GM21825 (cell line): ENCODE measurements at regions not wholly inside any gene's neighbourhood (a gene's known extent, or its start where the extent isn't known, plus 50 kb on each side); places are given as distances from the start of the nearest gene placed in this dataset.

Experiments used
- ATAC-seq: cut with Tn5 transposase; IDR thresholded peaks from one replicate; pipeline ENCODE4 v1.9.1; 2021; ENCODE audit warnings: mild to moderate bottlenecking, moderate library complexity; ENCODE audit not compliant: unreplicated experiment

DNA sequence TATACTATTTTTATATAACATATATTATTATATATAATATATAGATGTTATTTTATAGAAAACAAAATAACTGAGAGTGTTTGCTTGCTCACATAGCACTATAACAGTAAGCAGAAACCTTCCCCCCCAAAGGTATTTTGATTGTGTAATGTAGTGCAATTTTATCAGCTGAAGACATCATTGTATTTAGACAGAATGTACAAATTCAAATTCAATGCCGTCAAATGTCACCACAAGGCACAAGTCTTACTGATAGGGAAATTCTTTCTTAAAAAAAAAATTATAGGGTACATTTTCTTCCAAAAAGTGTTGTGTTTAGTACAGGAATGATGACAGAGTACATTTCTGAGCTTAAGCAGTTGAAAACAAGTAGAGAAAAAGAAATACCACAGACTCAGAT, 1147.1 kb upstream of the SPRY2 start:
- ATAC-seq, result no peak

- no peak for ATAC-seq
Observed at GRCh38 chr13:81487151-81487550, 1146.2 kb upstream of the SPRY2 start.

DNA sequence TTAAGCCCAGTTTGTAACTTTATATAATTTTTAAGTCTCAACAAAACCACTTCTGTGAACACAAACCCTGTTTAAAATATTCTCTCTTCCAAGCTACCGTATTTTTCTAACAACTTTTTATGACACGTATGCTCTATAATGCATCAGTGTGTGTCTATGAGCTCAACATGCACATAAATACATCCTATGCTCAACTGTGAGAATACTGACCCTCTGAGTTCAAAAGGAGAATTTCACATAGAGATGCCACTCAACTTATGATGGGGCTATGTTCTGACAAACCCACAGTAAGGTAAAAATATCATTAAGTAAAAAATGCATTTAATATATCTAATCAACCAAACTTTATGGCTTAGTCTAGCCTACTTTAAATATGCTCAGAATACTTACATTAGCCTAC, 1139.7 kb upstream of the SPRY2 start:
- no peak for ATAC-seq

GRCh38 chr13:81473366-81473899, 1132.5 kb upstream of the SPRY2 start:
- ATAC-seq, result no peak

GRCh38 chr13:81458170-81458569, 1117.2 kb upstream of the SPRY2 start:
- ATAC-seq, result no peak

DNA sequence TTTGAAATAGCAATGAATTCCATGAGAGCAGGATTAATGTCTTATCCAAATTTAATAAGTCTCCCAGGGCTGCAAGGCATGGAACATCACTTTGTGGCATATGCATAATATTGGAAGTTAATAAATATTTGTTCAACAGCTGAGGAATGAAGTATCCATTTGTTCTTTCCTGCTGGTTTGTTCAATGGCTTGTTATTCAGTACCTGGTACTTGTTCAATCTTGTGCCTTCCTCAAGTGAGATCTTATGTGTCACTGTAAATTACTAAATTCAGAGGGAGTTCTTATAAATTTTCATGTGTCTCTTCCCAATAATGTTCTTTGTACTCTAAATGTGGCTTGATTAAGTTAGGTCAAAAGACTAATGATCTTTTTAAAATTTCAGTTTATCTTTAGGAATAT, 1105.5 kb upstream of the SPRY2 start:
- ATAC-seq, result no peak

- ATAC-seq, result no peak
Observed at GRCh38 chr13:81442904-81443303, 1102.0 kb upstream of the SPRY2 start.

GRCh38 chr13:81425286-81425685, 1084.4 kb upstream of the SPRY2 start:
- no peak for ATAC-seq

GRCh38 chr13:81409284-81409683, 1068.4 kb upstream of the SPRY2 start:
- ATAC-seq, result no peak

DNA sequence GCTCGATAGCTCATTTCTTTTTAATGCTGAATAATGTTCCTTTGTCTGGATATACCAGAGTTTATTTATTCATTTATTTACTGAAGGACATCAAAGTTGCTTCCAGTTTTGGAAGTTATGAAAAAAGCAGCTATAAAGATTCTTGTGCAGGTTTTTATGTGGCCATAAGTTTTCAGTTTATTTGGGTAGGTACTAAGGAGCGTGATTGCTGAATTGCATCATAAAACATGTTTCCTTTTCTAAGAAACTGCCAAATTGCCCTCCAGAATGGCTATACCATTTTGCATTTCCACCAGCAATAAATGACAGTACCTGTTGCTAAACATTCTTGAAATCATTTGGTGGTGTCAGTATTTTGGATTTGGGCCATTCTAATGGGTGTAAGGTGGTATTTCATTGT, 1067.7 kb upstream of the SPRY2 start:
- ATAC-seq, result no peak

DNA sequence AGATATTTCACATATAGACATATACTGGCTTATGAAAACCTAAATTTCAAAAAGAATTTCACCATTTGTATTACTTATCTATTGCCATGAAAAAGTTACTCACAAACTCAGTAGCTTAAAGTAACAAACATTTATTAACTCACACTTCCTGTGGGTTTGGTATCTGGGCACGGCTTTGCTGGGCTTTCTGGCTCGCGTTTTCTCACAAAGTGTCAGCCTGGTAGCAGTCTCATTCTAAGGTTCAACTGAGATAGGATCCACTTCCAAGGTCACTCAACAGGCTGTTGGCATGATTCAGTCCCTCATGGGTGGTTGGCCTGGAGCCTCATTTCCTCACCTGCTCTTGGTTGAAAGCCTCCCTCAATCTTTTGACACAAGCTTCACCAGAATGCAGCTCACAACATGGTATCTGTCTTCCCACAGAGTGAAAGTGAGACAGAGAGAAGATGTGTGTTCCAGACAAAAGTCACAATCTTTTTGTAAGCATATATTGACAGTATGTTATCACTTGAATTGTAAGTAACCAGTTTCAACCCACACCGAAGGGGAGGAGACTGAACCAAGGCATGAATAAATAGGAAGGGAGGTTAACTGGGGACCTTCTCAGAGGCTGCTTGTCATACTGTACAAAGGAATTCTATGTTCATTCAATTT, 1065.8 kb upstream of the SPRY2 start:
- ATAC-seq, result peak; percentile 86

DNA sequence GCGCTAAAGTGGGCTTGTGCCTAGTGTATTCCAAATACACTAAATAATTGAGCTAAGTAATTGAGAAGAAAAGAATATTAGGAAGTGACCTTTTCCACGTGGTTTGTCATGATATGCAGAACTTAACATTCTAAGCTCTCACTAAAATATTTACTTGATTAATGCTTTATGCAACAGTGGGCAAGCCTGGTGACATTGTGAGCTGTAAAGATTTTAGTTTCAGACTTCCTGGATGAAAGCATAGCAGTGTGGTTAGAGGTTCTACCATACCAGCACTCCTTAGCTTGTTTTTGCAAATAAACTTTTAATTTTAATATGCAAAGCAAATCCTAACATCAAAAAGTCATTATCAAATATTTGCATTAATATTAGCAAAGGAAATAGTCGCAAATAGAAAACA, 1065.1 kb upstream of the SPRY2 start:
- no peak for ATAC-seq

GRCh38 chr13:81396192-81396591, 1055.3 kb upstream of the SPRY2 start:
- no peak for ATAC-seq

- ATAC-seq, result no peak
Observed at GRCh38 chr13:81395368-81395767, 1054.4 kb upstream of the SPRY2 start.

GRCh38 chr13:81394640-81395039, 1053.7 kb upstream of the SPRY2 start:
- ATAC-seq, result no peak

- ATAC-seq, result no peak
Observed at GRCh38 chr13:81393721-81394120, 1052.8 kb upstream of the SPRY2 start.

GRCh38 chr13:81393110-81393509, 1052.2 kb upstream of the SPRY2 start:
- ATAC-seq, result no peak

- ATAC-seq, result no peak
Observed at GRCh38 chr13:81388400-81388799, 1047.5 kb upstream of the SPRY2 start.

- ATAC-seq, result no peak
Observed at GRCh38 chr13:81383444-81383843, 1042.5 kb upstream of the SPRY2 start.

GRCh38 chr13:81382246-81382645, 1041.3 kb upstream of the SPRY2 start:
- ATAC-seq, result no peak

GRCh38 chr13:81381560-81381959, 1040.6 kb upstream of the SPRY2 start:
- no peak for ATAC-seq

GRCh38 chr13:81379183-81379582, 1038.3 kb upstream of the SPRY2 start:
- no peak for ATAC-seq

DNA sequence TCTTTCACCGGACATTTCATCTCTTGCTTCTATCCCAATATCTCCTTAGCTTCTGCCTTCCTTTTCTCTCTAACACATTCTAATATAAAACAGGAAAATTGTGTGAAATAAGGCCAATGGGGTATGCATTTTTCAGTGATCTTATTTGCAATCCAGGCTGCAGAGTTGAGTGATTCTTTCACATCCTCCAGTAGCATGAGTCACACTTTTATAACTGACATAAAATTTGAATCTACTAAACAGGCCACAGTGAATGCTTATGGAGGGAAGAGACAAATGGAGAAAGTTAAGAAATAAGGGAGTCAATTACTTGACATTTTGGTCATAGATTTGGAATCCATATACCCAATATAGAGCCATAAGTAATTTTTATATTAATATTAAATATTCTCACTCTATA, 1037.0 kb upstream of the SPRY2 start:
- no peak for ATAC-seq
